Medulla oblongata (tissue), 1 donor: ENCODE measurements at regions not wholly inside any gene's neighbourhood (a gene's known extent, or its start where the extent isn't known, plus 50 kb on each side); places are given as distances from the start of the nearest gene placed in this dataset.
"Not testable (repeated sequence)": the region's sequence is repeated elsewhere in the genome, so short reads cannot be mapped to it uniquely, and the experiment has no call there.

Source experiments
- DNase-seq: peaks from one replicate; pipeline ENCODE4 v3.0.0-alpha.2; 2015; ENCODE audit errors: extremely low spot score

GRCh38 chr9:25045469-25045868 lies 499.8 kb upstream of the IZUMO3 start:
- not testable (repeated sequence) for DNase-seq

- DNase-seq = no peak
Measured at GRCh38 chr9:25029743-25030142, 484.0 kb upstream of the IZUMO3 start.

- no peak for DNase-seq
Measured at GRCh38 chr9:25025686-25026085, 480.0 kb upstream of the IZUMO3 start.

GRCh38 chr9:25025156-25025555 lies 479.5 kb upstream of the IZUMO3 start:
- DNase-seq = no peak

- no peak for DNase-seq
Measured at GRCh38 chr9:25017779-25018178, 472.1 kb upstream of the IZUMO3 start.

- DNase-seq = no peak
Measured at GRCh38 chr9:25010027-25010662, 464.4 kb upstream of the IZUMO3 start.

- no peak for DNase-seq
Measured at GRCh38 chr9:25003686-25004085, 458.0 kb upstream of the IZUMO3 start.

- no peak for DNase-seq
Measured at GRCh38 chr9:24986331-24986730, 440.6 kb upstream of the IZUMO3 start.

GRCh38 chr9:24970780-24971179 lies 425.1 kb upstream of the IZUMO3 start:
- DNase-seq = not testable (repeated sequence)

- DNase-seq = no peak
Measured at GRCh38 chr9:24961762-24962161, 416.1 kb upstream of the IZUMO3 start.

- no peak for DNase-seq
Measured at GRCh38 chr9:24953070-24953469, 407.4 kb upstream of the IZUMO3 start.

GRCh38 chr9:24939109-24939850 lies 393.6 kb upstream of the IZUMO3 start:
- DNase-seq = no peak

GRCh38 chr9:24936117-24936516 lies 390.4 kb upstream of the IZUMO3 start:
- DNase-seq = no peak

- no peak for DNase-seq
Measured at GRCh38 chr9:24932785-24933184, 387.1 kb upstream of the IZUMO3 start.

- DNase-seq = no peak
Measured at GRCh38 chr9:24931894-24932293, 386.2 kb upstream of the IZUMO3 start.

GRCh38 chr9:24912767-24913166 lies 367.1 kb upstream of the IZUMO3 start:
- no peak for DNase-seq

GRCh38 chr9:24901319-24901718 lies 355.6 kb upstream of the IZUMO3 start:
- DNase-seq = no peak

GRCh38 chr9:24900179-24900578 lies 354.5 kb upstream of the IZUMO3 start:
- DNase-seq = no peak

GRCh38 chr9:24899463-24899862 lies 353.8 kb upstream of the IZUMO3 start:
- no peak for DNase-seq

- DNase-seq = no peak
Measured at GRCh38 chr9:24897826-24898225, 352.1 kb upstream of the IZUMO3 start.

GRCh38 chr9:24881361-24881760 lies 335.7 kb upstream of the IZUMO3 start:
- peak; percentile 4 for DNase-seq

- no peak for DNase-seq
Measured at GRCh38 chr9:24879591-24879990, 333.9 kb upstream of the IZUMO3 start.

- DNase-seq = not testable (repeated sequence)
Measured at GRCh38 chr9:24856601-24857000, 310.9 kb upstream of the IZUMO3 start.
